ENCODE measurements at regions not wholly inside any gene's neighbourhood (a gene's known extent, or its start where the extent isn't known, plus 50 kb on each side); places are given as distances from the start of the nearest gene placed in this dataset.

DNA sequence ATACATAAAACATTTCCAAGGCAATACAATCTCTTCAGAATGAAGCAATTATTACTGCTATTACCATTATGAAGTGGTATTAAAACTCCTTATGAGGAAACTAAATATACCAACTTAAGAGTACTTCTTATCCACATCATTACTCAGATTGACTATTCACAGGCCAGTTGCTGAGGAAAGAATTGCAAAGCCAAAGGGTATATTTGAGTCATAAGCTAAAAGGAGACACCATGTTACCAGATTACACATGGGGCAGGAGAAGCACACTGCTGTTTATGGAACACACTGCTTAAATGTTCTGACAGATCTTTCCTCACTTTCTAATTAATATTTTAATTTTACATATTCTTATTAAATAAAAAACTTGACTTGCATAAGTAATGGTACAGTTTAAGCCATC lies 1726.4 kb upstream of the NUDT12 start:
- no peaks in the 10 kb centered on the region for H3K4me1 Mint-ChIP-seq (ENCODE audit: low read depth)
- H3K27ac Mint-ChIP-seq: no peak overlapping the region
- no peaks in the 10 kb centered on the region for H3K27me3 Mint-ChIP-seq (ENCODE audit: low read depth)
- intact Hi-C loops (cut with micrococcal nuclease): no loop called here
- DNase-seq: no peak
- no peaks in the 10 kb centered on the region for H3K36me3 Mint-ChIP-seq (ENCODE audit: low read depth)
- CTCF ChIA-PET: no interaction called here
- peaks cover 5% of the 10 kb centered on the region for H3K9me3 Mint-ChIP-seq
- no peak overlapping the region for H3K4me3 Mint-ChIP-seq

DNA sequence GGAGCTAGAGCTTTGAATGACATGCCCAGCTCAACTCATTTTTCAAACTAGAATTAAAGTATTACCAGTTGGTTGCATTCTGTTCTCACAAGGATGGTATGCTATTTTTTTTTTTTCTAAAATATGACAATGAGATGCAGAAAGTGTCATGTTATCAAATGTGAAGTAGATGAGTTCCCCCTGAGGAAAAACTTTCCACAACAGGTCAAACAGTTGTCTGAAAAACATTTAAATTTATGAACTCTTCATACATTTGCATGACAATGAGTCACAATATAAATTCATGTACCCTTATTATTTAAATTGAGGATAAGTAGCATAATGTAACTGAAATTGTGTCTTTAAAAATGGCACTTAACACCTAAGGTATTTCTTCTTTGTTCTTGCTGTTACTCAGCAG lies 1720.5 kb upstream of the NUDT12 start:
- no peaks in the 10 kb centered on the region for H3K27me3 Mint-ChIP-seq (ENCODE audit: low read depth)
- H3K4me1 Mint-ChIP-seq (ENCODE audit: low read depth): no peaks in the 10 kb centered on the region
- no peak overlapping the region for H3K4me3 Mint-ChIP-seq
- intact Hi-C loops (cut with micrococcal nuclease): no loop called here
- no peak for DNase-seq
- CTCF ChIA-PET: no interaction called here
- no peaks in the 10 kb centered on the region for H3K36me3 Mint-ChIP-seq (ENCODE audit: low read depth)
- H3K9me3 Mint-ChIP-seq: peaks cover 5% of the 10 kb centered on the region
- H3K27ac Mint-ChIP-seq: no peak overlapping the region

- CTCF ChIA-PET: no interaction called here
- no peak overlapping the region for H3K27ac Mint-ChIP-seq
- intact Hi-C loops (cut with micrococcal nuclease): no loop called here
- no peaks in the 10 kb centered on the region for H3K4me1 Mint-ChIP-seq (ENCODE audit: low read depth)
- no peak overlapping the region for H3K4me3 Mint-ChIP-seq
- no peaks in the 10 kb centered on the region for H3K27me3 Mint-ChIP-seq (ENCODE audit: low read depth)
- no peak for DNase-seq
- H3K36me3 Mint-ChIP-seq (ENCODE audit: low read depth): no peaks in the 10 kb centered on the region
- peaks cover 5% of the 10 kb centered on the region for H3K9me3 Mint-ChIP-seq
These were observed 1711.5 kb upstream of the NUDT12 start for GRCh38 chr5:105274079-105274478.

GRCh38 chr5:105263515-105263914 lies 1700.9 kb upstream of the NUDT12 start:
- Mint-ChIP-seq H3K4me3 (no peak overlapping the region), H3K4me1 (ENCODE audit: low read depth) (no peaks in the 10 kb centered on the region), H3K36me3 (ENCODE audit: low read depth) (no peaks in the 10 kb centered on the region), H3K27me3 (ENCODE audit: low read depth) (no peaks in the 10 kb centered on the region), H3K9me3 (peaks cover 7% of the 10 kb centered on the region), H3K27ac (no peak overlapping the region)
- CTCF ChIA-PET: no interaction called here
- DNase-seq: no peak
- intact Hi-C loops (cut with micrococcal nuclease): no loop called here

DNA sequence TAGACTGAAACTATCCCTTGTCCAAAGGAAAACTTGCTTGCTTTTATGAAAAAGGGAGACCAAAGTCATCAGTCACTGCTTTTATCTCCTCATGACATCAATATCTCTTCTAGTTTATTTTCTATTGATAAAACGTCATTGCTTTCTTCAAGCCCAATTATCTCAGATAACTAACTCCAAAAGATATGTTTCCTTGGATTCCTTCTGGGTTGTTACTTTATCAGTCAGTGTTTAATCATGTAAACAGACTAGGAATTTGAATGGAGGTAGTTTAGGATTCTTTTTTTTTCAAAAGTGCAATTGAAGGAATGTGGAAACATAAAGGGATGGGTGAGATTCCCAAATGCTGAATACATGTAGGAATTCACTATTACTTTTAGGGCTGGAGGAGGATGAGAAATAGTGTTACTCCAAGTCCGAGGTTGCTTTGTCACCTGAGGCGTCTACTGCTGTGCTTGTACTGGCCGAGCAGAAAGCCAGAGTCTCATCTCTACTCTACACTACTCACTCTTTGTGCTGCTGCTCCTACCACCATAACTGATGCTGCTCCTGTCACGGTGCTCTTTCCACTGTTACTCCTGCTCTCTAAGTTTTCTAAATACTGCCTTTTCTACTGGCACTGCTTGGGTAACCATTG lies 1697.1 kb upstream of the NUDT12 start:
- Mint-ChIP-seq H3K4me1 (ENCODE audit: low read depth) (no peaks in the 10 kb centered on the region), H3K36me3 (ENCODE audit: low read depth) (no peaks in the 10 kb centered on the region), H3K4me3 (no peak overlapping the region), H3K9me3 (peaks cover 14% of the 10 kb centered on the region), H3K27ac (no peak overlapping the region), H3K27me3 (ENCODE audit: low read depth) (no peaks in the 10 kb centered on the region)
- intact Hi-C loops (cut with micrococcal nuclease): no loop called here
- no peak for DNase-seq
- CTCF ChIA-PET: no interaction called here

GRCh38 chr5:105238561-105238960 lies 1676.0 kb upstream of the NUDT12 start:
- intact Hi-C loops (cut with micrococcal nuclease): no loop called here
- CTCF ChIA-PET: no interaction called here
- Mint-ChIP-seq H3K27ac (no peak overlapping the region), H3K36me3 (ENCODE audit: low read depth) (no peaks in the 10 kb centered on the region), H3K4me3 (no peak overlapping the region), H3K27me3 (ENCODE audit: low read depth) (no peaks in the 10 kb centered on the region), H3K9me3 (peaks cover 4% of the 10 kb centered on the region), H3K4me1 (ENCODE audit: low read depth) (no peaks in the 10 kb centered on the region)
- no peak for DNase-seq

DNA sequence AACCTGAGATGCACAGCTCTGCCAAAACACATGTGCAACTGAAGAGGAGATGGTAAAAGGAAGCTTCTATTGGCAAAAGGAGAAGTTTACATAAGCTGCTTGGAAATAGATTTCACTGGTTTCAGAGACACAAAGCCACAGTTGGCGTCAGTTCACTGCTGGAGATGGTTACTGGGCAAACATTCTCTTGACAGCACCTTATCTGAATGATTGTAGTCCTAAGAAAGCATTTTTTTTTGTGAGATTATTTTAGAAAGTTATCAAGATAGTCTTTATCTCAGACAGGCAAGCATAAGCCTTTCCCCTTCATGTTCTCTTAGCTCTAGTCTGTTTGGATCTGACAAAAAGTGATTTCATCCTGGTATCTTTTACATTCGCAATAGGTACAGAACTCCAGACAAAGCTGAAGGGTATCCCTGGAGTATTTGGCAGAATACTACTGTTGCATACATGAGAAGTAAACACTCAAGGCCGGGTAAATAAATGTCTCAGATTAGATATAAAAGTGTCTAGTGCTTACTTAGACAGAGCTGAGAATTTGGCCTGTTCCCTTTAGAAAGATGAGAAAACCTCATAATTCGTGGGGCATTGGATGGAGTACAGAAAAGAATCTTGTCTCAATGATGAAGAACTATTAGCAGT lies 1668.0 kb upstream of the NUDT12 start:
- no peak for DNase-seq
- no peak overlapping the region for H3K27ac Mint-ChIP-seq
- no peaks in the 10 kb centered on the region for H3K4me1 Mint-ChIP-seq (ENCODE audit: low read depth)
- H3K36me3 Mint-ChIP-seq (ENCODE audit: low read depth): no peaks in the 10 kb centered on the region
- intact Hi-C loops (cut with micrococcal nuclease): no loop called here
- CTCF ChIA-PET: no interaction called here
- no peak overlapping the region for H3K4me3 Mint-ChIP-seq
- peaks cover 1% of the 10 kb centered on the region for H3K9me3 Mint-ChIP-seq
- no peaks in the 10 kb centered on the region for H3K27me3 Mint-ChIP-seq (ENCODE audit: low read depth)

DNA sequence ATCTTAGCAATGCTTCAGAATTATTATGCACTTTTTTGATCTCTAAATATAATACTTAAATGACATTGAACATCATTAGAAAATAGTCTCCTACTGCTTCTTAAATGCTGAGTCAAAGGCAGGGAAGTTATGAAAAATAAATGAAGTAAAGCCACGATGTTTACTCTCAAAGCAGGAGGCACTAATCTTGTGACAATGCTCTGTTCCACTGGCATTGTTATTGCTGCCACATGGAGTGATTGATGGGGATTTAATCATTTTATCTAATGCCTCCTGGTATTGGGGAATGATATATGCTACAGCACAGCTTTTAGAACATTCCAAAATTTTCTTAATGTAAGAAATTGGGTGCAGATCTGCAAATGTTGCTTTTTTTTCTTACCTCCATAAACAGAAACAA lies 1655.4 kb upstream of the NUDT12 start:
- Mint-ChIP-seq H3K4me3 (no peak overlapping the region), H3K4me1 (ENCODE audit: low read depth) (no peaks in the 10 kb centered on the region), H3K36me3 (ENCODE audit: low read depth) (no peaks in the 10 kb centered on the region), H3K27me3 (ENCODE audit: low read depth) (no peaks in the 10 kb centered on the region), H3K27ac (no peak overlapping the region), H3K9me3 (peaks cover 3% of the 10 kb centered on the region)
- DNase-seq: no peak
- intact Hi-C loops (cut with micrococcal nuclease): no loop called here
- CTCF ChIA-PET: no interaction called here

DNA sequence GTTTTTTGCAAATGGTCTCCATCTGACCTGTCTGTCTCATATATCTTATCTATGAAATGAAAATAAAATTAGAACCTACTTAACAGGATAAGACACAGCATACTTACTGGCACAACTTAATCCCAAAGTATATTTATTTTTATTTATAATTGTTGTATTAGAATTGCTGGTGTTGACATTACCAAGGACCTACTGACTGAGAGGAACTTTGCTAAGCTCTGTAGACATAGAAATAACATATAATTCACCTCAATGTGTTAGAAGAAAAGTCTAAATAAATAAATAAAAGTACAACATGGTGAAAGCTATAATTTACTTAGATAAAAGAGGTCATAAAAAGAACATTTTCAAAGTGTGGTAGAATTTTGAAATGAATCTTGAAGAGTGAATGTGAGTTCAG lies 1650.5 kb upstream of the NUDT12 start:
- Mint-ChIP-seq H3K9me3 (peaks cover 6% of the 10 kb centered on the region), H3K27ac (no peak overlapping the region), H3K4me3 (no peak overlapping the region), H3K36me3 (ENCODE audit: low read depth) (no peaks in the 10 kb centered on the region), H3K27me3 (ENCODE audit: low read depth) (no peaks in the 10 kb centered on the region), H3K4me1 (ENCODE audit: low read depth) (no peaks in the 10 kb centered on the region)
- CTCF ChIA-PET: no interaction called here
- DNase-seq: no peak
- intact Hi-C loops (cut with micrococcal nuclease): no loop called here

GRCh38 chr5:105207066-105207465 lies 1644.5 kb upstream of the NUDT12 start:
- DNase-seq: no peak
- intact Hi-C loops (cut with micrococcal nuclease): no loop called here
- CTCF ChIA-PET: no interaction called here
- Mint-ChIP-seq H3K27me3 (ENCODE audit: low read depth) (no peaks in the 10 kb centered on the region), H3K27ac (no peak overlapping the region), H3K4me3 (no peak overlapping the region), H3K4me1 (ENCODE audit: low read depth) (no peaks in the 10 kb centered on the region), H3K36me3 (ENCODE audit: low read depth) (no peaks in the 10 kb centered on the region), H3K9me3 (peaks cover 12% of the 10 kb centered on the region)

GRCh38 chr5:105197531-105197930 lies 1634.9 kb upstream of the NUDT12 start:
- H3K4me3 Mint-ChIP-seq: no peak overlapping the region
- no peak for DNase-seq
- no peaks in the 10 kb centered on the region for H3K4me1 Mint-ChIP-seq (ENCODE audit: low read depth)
- CTCF ChIA-PET: interaction anchor here (0.7 kb wide), 1 partner anchor 1431 kb away, joined by 3 read pairs; no protein-coding TSS in a partner anchor
- no peak overlapping the region for H3K27ac Mint-ChIP-seq
- intact Hi-C loops (cut with micrococcal nuclease): no loop called here
- H3K36me3 Mint-ChIP-seq (ENCODE audit: low read depth): no peaks in the 10 kb centered on the region
- H3K27me3 Mint-ChIP-seq (ENCODE audit: low read depth): no peaks in the 10 kb centered on the region
- H3K9me3 Mint-ChIP-seq: peaks cover 20% of the 10 kb centered on the region

DNA sequence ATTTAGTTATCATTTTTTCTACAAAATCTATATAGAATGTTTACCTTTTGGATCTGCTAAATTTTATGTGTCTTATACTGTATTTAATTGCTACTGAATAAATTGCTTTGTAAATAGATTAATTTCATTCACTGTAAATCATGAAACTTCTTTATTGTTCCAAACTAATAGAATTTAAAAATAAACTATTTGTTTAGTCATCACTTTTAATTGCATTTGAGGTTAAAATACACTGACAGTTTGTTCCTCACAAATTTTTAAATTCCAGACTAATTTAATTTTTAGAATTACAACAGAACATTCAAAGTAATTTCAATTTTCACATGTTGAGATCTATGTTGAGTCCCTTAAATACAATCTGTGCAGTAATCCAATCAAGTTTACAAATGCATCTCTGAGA lies 1633.2 kb upstream of the NUDT12 start:
- Mint-ChIP-seq H3K27ac (no peak overlapping the region), H3K4me3 (no peak overlapping the region), H3K4me1 (ENCODE audit: low read depth) (no peaks in the 10 kb centered on the region), H3K9me3 (peaks cover 12% of the 10 kb centered on the region), H3K27me3 (ENCODE audit: low read depth) (no peaks in the 10 kb centered on the region), H3K36me3 (ENCODE audit: low read depth) (no peaks in the 10 kb centered on the region)
- intact Hi-C loops (cut with micrococcal nuclease): no loop called here
- CTCF ChIA-PET: no interaction called here
- no peak for DNase-seq

- Mint-ChIP-seq H3K36me3 (ENCODE audit: low read depth) (no peaks in the 10 kb centered on the region), H3K4me3 (no peak overlapping the region), H3K4me1 (ENCODE audit: low read depth) (no peaks in the 10 kb centered on the region), H3K9me3 (peaks cover 8% of the 10 kb centered on the region), H3K27me3 (ENCODE audit: low read depth) (no peaks in the 10 kb centered on the region), H3K27ac (no peak overlapping the region)
- CTCF ChIA-PET: no interaction called here
- intact Hi-C loops (cut with micrococcal nuclease): no loop called here
- DNase-seq: no peak
These were observed 1610.3 kb upstream of the NUDT12 start for GRCh38 chr5:105172918-105173317.

Data from activated naive CD4-positive, alpha-beta T cell treated with anti-CD3 and anti-CD28 coated beads for 36 hours (primary cell).